ENCODE measurements at regions not wholly inside any gene's neighbourhood (a gene's known extent, or its start where the extent isn't known, plus 50 kb on each side); places are given as distances from the start of the nearest gene placed in this dataset.

GRCh38 chr20:63128367-63128766, 87.6 kb downstream of the YTHDF1 start:
- no peak overlapping the region for H2AFZ ChIP-seq (ENCODE audit: low read length)
- in situ Hi-C loops (cut with HindIII; ENCODE audit: extremely low pct_ligation_motif_present, low pct_unique_long_range_greater_than_20kb), result no loop called here
- ATAC-seq (no peak), FAIRE-seq (no peak), DNase-seq (ENCODE audit: low spot score) (no peak)
- no peaks in the 10 kb centered on the region for H3K36me3 ChIP-seq (replicated peaks in 1 of 2; ENCODE audit: control insufficient read depth in 1 of 2, insufficient read depth in 2 of 2, low read length in 2 of 2)
- TF ChIP-seq DZIP1 (CRISPR knock-in tag; IDR thresholded peaks at IDR 0.05) (no peak), MNT (IDR thresholded peaks at IDR 0.05) (peak; percentile 92)
- TF ChIP-seq, protein P1, sequence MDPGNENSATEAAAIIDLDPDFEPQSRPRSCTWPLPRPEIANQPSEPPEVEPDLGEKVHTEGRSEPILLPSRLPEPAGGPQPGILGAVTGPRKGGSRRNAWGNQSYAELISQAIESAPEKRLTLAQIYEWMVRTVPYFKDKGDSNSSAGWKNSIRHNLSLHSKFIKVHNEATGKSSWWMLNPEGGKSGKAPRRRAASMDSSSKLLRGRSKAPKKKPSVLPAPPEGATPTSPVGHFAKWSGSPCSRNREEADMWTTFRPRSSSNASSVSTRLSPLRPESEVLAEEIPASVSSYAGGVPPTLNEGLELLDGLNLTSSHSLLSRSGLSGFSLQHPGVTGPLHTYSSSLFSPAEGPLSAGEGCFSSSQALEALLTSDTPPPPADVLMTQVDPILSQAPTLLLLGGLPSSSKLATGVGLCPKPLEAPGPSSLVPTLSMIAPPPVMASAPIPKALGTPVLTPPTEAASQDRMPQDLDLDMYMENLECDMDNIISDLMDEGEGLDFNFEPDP (CRISPR knock-in tag; conservative IDR thresholded peaks at IDR 0.05), result 0 out of 2 replicates have a peak, but pooled peaks have one; percentile 27
- no peaks in the 10 kb centered on the region for H3K4me1 ChIP-seq (ENCODE audit: insufficient read depth, low read length)
- no peaks in the 10 kb centered on the region for H3K79me2 ChIP-seq (ENCODE audit: insufficient read depth, low read length)
- CTCF ChIA-PET (ENCODE audit: low intra/inter-chr PET ratio, low total read pairs), result no interaction called here
- POLR2A ChIA-PET, result no interaction called here
- peaks cover 52 to 99% of the 10 kb centered on the region in 2 experiments for H3K27me3 ChIP-seq (ENCODE audit: control insufficient read depth in 1 of 2, insufficient read depth in 2 of 2, low read length in 2 of 2)
- no peak overlapping the region for H3K9ac ChIP-seq (ENCODE audit: insufficient read depth, low read depth, low read length)
- WGBS (ENCODE audit: low lambda C conversion rate), result 54% methylated on average over 30 of the region's 30 CpGs
- intact Hi-C loops (cut with micrococcal nuclease; ENCODE audit: unreplicated experiment), result no loop called here
- no peak overlapping the region for H3K4me3 ChIP-seq (replicated peaks in 1 of 3; ENCODE audit: insufficient read depth in 1 of 3, low read depth in 2 of 3, low read length in 3 of 3)
- H3K9me3 ChIP-seq (ENCODE audit: low read length), result no peaks in the 10 kb centered on the region
- no TSS peak for BruUV-seq (replicated peaks)
- peaks cover 10% of the 10 kb centered on the region; the same call in 1 of the 2 replicates for H4K20me1 ChIP-seq (ENCODE audit: insufficient read depth, low read length)
- no peak overlapping the region for H3K27ac ChIP-seq (ENCODE audit: extremely low read length, insufficient read depth, low read length)
- H3K4me2 ChIP-seq (ENCODE audit: low read depth, low read length), result no peak overlapping the region

Measured in HepG2 (cell line).